Stimulated activated CD4-positive, alpha-beta T cell treated with anti-CD3 and anti-CD28 coated beads, Interleukin-1b, Interleukin-23, amount 100 ng/mL, for 4 hours (primary cell): ENCODE measurements at regions not wholly inside any gene's neighbourhood (a gene's known extent, or its start where the extent isn't known, plus 50 kb on each side); places are given as distances from the start of the nearest gene placed in this dataset.
"Not testable (repeated sequence)": the region's sequence is repeated elsewhere in the genome, so short reads cannot be mapped to it uniquely, and the experiment has no call there.

Experiments used
- DNase-seq, 2 donors: peaks; one replicate each; pipeline ENCODE4 v3.0.0-alpha.2; 2020; ENCODE audit warnings: low read depth in 2 of 2

GRCh38 chr21:35801391-35801790, 258.9 kb downstream of the SETD4 start:
- DNase-seq: no peak

GRCh38 chr21:35800796-35801385, 259.4 kb downstream of the SETD4 start:
- DNase-seq: not testable (repeated sequence)

GRCh38 chr21:35796844-35797243, 263.5 kb downstream of the SETD4 start:
- no peak for DNase-seq

- DNase-seq: not testable (repeated sequence)
These were observed 265.8 kb downstream of the SETD4 start for GRCh38 chr21:35794527-35794926.

- DNase-seq: no peak
These were observed 267.6 kb downstream of the SETD4 start for GRCh38 chr21:35792569-35793305.

GRCh38 chr21:35791541-35792325, 268.6 kb downstream of the SETD4 start:
- DNase-seq: no peak

- no peak for DNase-seq
These were observed 276.6 kb downstream of the SETD4 start for GRCh38 chr21:35783721-35784120.

- no peak for DNase-seq
These were observed 277.7 kb downstream of the SETD4 start for GRCh38 chr21:35782667-35783066.

GRCh38 chr21:35780983-35781382, 279.3 kb downstream of the SETD4 start:
- no peak for DNase-seq

- DNase-seq: no peak
These were observed 280.4 kb downstream of the SETD4 start for GRCh38 chr21:35779690-35780570.

GRCh38 chr21:35779167-35779566, 281.2 kb downstream of the SETD4 start:
- DNase-seq: no peak

- no peak for DNase-seq
These were observed 283.2 kb downstream of the SETD4 start for GRCh38 chr21:35777081-35777480.

- DNase-seq: no peak
These were observed 284.4 kb downstream of the SETD4 start for GRCh38 chr21:35775778-35776544.

- DNase-seq: no peak
These were observed 290.0 kb downstream of the SETD4 start for GRCh38 chr21:35770101-35770945.

GRCh38 chr21:35768187-35768586, 292.1 kb downstream of the SETD4 start:
- no peak for DNase-seq

- no peak for DNase-seq
These were observed 295.7 kb downstream of the SETD4 start for GRCh38 chr21:35764586-35764985.

GRCh38 chr21:35764077-35764476, 296.2 kb downstream of the SETD4 start:
- DNase-seq: no peak

- DNase-seq: no peak
These were observed 305.7 kb downstream of the SETD4 start for GRCh38 chr21:35754583-35754982.

GRCh38 chr21:35753308-35753707, 307.0 kb downstream of the SETD4 start:
- no peak for DNase-seq

GRCh38 chr21:35751171-35751570, 309.2 kb downstream of the SETD4 start:
- DNase-seq: no peak
